Calu3 (cell line): ENCODE measurements at regions not wholly inside any gene's neighbourhood (a gene's known extent, or its start where the extent isn't known, plus 50 kb on each side); places are given as distances from the start of the nearest gene placed in this dataset.

Source experiments
- BruUV-seq: library from RNA; stranded (reverse); fragments of 400-500 nt; replicated peaks from 2 replicates; lab custom pipeline; 2021; lab: Mats Ljungman, UMichigan
- CTCF ChIA-PET: fragments of 300-600 bp; sonication (Branson Sonifier 250); formaldehyde crosslinking; loops from one replicate; lab custom pipeline; 2022; ENCODE audit warnings: antibody characterized with exemption; lab: Charles Lee
- DNase-seq: peaks from one replicate; pipeline ENCODE4 v3.0.0; 2022
- H3K27ac Mint-ChIP-seq: one replicate; pipeline ENCODE4 v1.8.0; 2022; ENCODE audit warnings: mixed read lengths; ENCODE audit not compliant: unreplicated experiment
- H3K27me3 Mint-ChIP-seq: one replicate; pipeline ENCODE4 v1.8.0; 2022; ENCODE audit warnings: mixed read lengths; ENCODE audit not compliant: unreplicated experiment
- H3K36me3 Mint-ChIP-seq: one replicate; pipeline ENCODE4 v1.8.0; 2022; ENCODE audit warnings: mild to moderate bottlenecking, moderate library complexity, mixed read lengths; ENCODE audit not compliant: insufficient read depth, unreplicated experiment
- H3K4me1 Mint-ChIP-seq: one replicate; pipeline ENCODE4 v1.8.0; 2022; ENCODE audit warnings: mild to moderate bottlenecking, low read depth, mixed read lengths; ENCODE audit not compliant: unreplicated experiment
- H3K4me3 Mint-ChIP-seq: one replicate; pipeline ENCODE4 v1.8.0; 2022; ENCODE audit warnings: mild to moderate bottlenecking, low read depth, moderate library complexity, mixed read lengths; ENCODE audit not compliant: unreplicated experiment
- H3K9me3 Mint-ChIP-seq: one replicate; pipeline ENCODE4 v1.8.0; 2022; ENCODE audit warnings: low read depth, mixed read lengths; ENCODE audit not compliant: unreplicated experiment
- intact Hi-C: fragments of 100-400 bp; cut with micrococcal nuclease; formaldehyde crosslinking; loops from one replicate; pipeline ENCODE4 v1.10.0; 2022; ENCODE audit not compliant: unreplicated experiment
- TF ChIP-seq, protein P1 (sequence below): fragments of 200-600 bp; IDR thresholded peaks from one replicate; pipeline ENCODE4 v1.8.0; 2022; ENCODE audit warnings: antibody characterized with exemption; ENCODE audit not compliant: unreplicated experiment

DNA sequence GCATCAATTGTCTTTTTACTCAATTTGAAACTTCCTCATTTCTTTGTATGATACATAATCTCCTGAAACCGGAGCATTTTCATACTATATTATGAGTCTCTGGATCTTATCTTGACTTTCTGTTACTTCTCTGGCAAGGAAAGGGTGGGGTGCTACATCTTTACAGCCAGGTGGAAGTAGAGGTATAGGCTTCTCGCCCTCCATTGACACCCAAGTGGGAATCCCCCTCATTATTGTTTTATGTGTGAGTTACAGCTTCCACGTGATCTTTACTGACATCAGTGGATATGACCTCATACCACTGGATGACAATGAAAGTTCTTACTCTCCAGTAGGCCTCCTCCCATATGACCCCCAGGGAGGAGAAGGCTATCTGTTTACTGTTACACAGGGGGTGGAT is 262.1 kb upstream of the DACH1 start:
- CTCF ChIA-PET, result interaction anchor here (0.6 kb wide), 1 partner anchor 595 kb away, joined by 3 read pairs; no protein-coding TSS in a partner anchor
- intact Hi-C loops, result no loop called here
- H3K4me1 Mint-ChIP-seq, result no peaks in the 10 kb centered on the region
- H3K27ac Mint-ChIP-seq, result no peak overlapping the region
- TF ChIP-seq, protein P1, sequence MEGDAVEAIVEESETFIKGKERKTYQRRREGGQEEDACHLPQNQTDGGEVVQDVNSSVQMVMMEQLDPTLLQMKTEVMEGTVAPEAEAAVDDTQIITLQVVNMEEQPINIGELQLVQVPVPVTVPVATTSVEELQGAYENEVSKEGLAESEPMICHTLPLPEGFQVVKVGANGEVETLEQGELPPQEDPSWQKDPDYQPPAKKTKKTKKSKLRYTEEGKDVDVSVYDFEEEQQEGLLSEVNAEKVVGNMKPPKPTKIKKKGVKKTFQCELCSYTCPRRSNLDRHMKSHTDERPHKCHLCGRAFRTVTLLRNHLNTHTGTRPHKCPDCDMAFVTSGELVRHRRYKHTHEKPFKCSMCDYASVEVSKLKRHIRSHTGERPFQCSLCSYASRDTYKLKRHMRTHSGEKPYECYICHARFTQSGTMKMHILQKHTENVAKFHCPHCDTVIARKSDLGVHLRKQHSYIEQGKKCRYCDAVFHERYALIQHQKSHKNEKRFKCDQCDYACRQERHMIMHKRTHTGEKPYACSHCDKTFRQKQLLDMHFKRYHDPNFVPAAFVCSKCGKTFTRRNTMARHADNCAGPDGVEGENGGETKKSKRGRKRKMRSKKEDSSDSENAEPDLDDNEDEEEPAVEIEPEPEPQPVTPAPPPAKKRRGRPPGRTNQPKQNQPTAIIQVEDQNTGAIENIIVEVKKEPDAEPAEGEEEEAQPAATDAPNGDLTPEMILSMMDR, result no peak
- no peaks in the 10 kb centered on the region for H3K27me3 Mint-ChIP-seq
- H3K36me3 Mint-ChIP-seq, result no peaks in the 10 kb centered on the region
- no peaks in the 10 kb centered on the region for H3K9me3 Mint-ChIP-seq
- H3K4me3 Mint-ChIP-seq, result no peak overlapping the region
- BruUV-seq, result no TSS peak
- DNase-seq, result no peak

DNA sequence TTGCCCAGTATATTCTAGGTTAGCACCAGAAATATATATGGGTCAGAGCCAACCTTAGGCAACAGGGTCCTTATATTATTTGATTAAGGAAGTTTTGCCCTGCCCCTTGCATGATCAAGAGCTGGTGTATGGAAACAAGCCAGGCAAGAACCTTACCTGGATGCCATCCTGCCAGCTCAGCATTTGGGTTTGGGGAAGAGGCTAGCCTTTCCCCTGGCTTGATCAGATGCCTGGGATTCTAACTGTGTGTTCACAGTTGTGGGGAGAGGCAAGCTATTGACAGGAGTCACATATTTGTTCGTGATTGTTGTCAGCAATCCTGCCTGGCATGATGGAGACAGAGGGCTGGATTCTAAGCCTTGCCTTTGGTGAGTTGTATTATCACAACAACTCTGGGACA is 260.0 kb upstream of the DACH1 start:
- intact Hi-C loops, result no loop called here
- DNase-seq, result peak; percentile 0
- Mint-ChIP-seq H3K36me3 (no peaks in the 10 kb centered on the region), H3K4me3 (no peak overlapping the region), H3K27ac (no peak overlapping the region), H3K27me3 (no peaks in the 10 kb centered on the region), H3K4me1 (no peaks in the 10 kb centered on the region), H3K9me3 (no peaks in the 10 kb centered on the region)
- no TSS peak for BruUV-seq
- CTCF ChIA-PET, result interaction anchor here (0.6 kb wide), 1 partner anchor 18 kb away, joined by 3 read pairs; no protein-coding TSS in a partner anchor
- TF ChIP-seq, protein P1, result no peak

DNA sequence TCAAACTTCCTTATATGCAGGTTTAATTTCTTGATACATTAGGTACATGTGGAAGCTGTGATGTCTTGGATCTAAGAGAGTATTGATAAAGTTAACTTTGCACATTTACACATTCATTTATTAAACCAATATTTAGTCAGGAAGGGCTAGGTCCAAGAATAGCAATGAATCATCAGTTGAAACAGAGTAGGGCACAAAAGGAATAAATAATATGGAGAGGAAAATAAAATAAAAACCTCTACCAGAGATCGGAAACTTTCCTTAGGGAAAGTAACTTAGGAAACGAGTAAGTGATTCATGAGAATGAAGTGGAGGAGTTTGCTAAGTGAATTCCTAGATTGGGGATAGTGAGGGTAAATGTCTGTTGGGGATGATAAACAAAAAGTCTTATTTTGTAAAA is 259.4 kb upstream of the DACH1 start:
- intact Hi-C loops, result no loop called here
- no peaks in the 10 kb centered on the region for H3K36me3 Mint-ChIP-seq
- H3K4me3 Mint-ChIP-seq, result no peak overlapping the region
- H3K27ac Mint-ChIP-seq, result no peak overlapping the region
- CTCF ChIA-PET, result interaction anchor here (0.6 kb wide), 1 partner anchor 19 kb away, joined by 3 read pairs; no protein-coding TSS in a partner anchor
- no peaks in the 10 kb centered on the region for H3K9me3 Mint-ChIP-seq
- no peak for DNase-seq
- no TSS peak for BruUV-seq
- TF ChIP-seq, protein P1, result no peak
- H3K4me1 Mint-ChIP-seq, result no peaks in the 10 kb centered on the region
- no peaks in the 10 kb centered on the region for H3K27me3 Mint-ChIP-seq

DNA sequence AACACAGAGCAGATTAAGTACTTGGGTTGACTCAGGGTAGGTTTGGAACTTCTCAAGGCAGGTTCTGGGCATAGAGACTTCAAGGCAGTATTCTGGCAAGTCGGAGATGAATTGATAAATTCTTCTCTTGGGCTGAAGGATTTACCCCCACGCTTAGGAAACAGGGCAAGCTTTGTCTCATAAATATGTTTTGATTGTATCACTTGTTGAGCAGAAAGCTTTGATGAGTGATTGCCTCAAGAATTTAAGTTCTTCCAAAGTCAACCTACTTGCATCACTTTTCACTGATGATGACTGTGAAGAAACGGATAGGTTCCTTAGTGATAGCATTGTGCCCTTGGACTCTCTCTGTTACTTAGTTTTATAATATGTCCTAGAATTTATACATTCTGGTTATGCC is 258.6 kb upstream of the DACH1 start:
- H3K27me3 Mint-ChIP-seq, result no peaks in the 10 kb centered on the region
- intact Hi-C loops, result no loop called here
- no peaks in the 10 kb centered on the region for H3K4me1 Mint-ChIP-seq
- no peak for DNase-seq
- TF ChIP-seq, protein P1, result no peak
- CTCF ChIA-PET, result no interaction called here
- H3K27ac Mint-ChIP-seq, result no peak overlapping the region
- no peak overlapping the region for H3K4me3 Mint-ChIP-seq
- no peaks in the 10 kb centered on the region for H3K9me3 Mint-ChIP-seq
- no TSS peak for BruUV-seq
- H3K36me3 Mint-ChIP-seq, result no peaks in the 10 kb centered on the region
